Kidney (tissue), 13 donors: ENCODE measurements at regions not wholly inside any gene's neighbourhood (a gene's known extent, or its start where the extent isn't known, plus 50 kb on each side); places are given as distances from the start of the nearest gene placed in this dataset.

Experiments
- DNase-seq, 5 donors: peaks; one replicate each; pipeline ENCODE4 v3.0.0-alpha.2; 2013 to 2020
- FAIRE-seq: peaks from 2 replicates; lab custom pipeline; 2012; peaks lifted over from hg19 to GRCh38; lab: Jason Lieb, UNC
- H3K27ac ChIP-seq, 2 donors: one replicate each; pipeline ENCODE4 v1.7.0; 2013; ENCODE audit warnings: low read depth in 2 of 2, low read length in 2 of 2, inconsistent platforms in 1 of 2
- H3K27me3 ChIP-seq: one replicate; pipeline ENCODE4 v1.7.1; 2013; ENCODE audit warnings: low read length, inconsistent platforms; ENCODE audit not compliant: control insufficient read depth, insufficient read depth
- H3K36me3 ChIP-seq, 3 donors: one replicate each; pipeline versions ENCODE4 v1.7.0 to v1.7.1; 2013; ENCODE audit warnings: low read length in 3 of 3, control low read depth in 1 of 3, inconsistent platforms in 1 of 3; ENCODE audit not compliant: insufficient read depth in 3 of 3, control insufficient read depth in 2 of 3
- H3K4me1 ChIP-seq, 3 donors: one replicate each; pipeline versions ENCODE4 v1.7.0 to v1.7.1; 2013; ENCODE audit warnings: low read length in 3 of 3, inconsistent platforms in 1 of 3, low read depth in 1 of 3; ENCODE audit not compliant: control insufficient read depth in 2 of 3, insufficient read depth in 2 of 3
- H3K4me3 ChIP-seq, 3 donors: one replicate each; pipeline versions ENCODE4 v1.7.0 to v1.8.1; 2013; ENCODE audit warnings: low read length in 3 of 3, control low read depth in 1 of 3, inconsistent platforms in 1 of 3
- H3K9ac ChIP-seq, 3 donors: one replicate each; pipeline versions ENCODE4 v1.7.0 to v1.7.1; 2013; ENCODE audit warnings: low read length in 3 of 3, control low read depth in 1 of 3, inconsistent platforms in 1 of 3
- H3K9me3 ChIP-seq, 3 donors: one replicate each; pipeline versions ENCODE4 v1.7.0 to v1.7.1; 2013; ENCODE audit warnings: low read length in 3 of 3, control low read depth in 1 of 3, inconsistent platforms in 1 of 3; ENCODE audit not compliant: control insufficient read depth in 2 of 3, insufficient read depth in 1 of 3
- intact Hi-C: fragments of 100-400 bp; cut with DNase I; formaldehyde crosslinking; loops from one replicate; pipeline ENCODE4 v1.11.1; 2022
- TF ChIP-seq, protein P1 (sequence below): IDR thresholded peaks from 3 replicates; pipeline ENCODE4 v1.5.1; 2012; ENCODE audit warnings: mild to moderate bottlenecking, moderate library complexity, borderline replicate concordance; ENCODE audit not compliant: insufficient read depth; ENCODE audit errors: extremely low read depth
- donor health status: control.
- donor health status: control.
- donor health status: control.
- donor health status: control.
- donor health status: control.
- donor health status: DM: yes; HTN: yes; CAD: no.
- donor health status: Normal renal cell carcinoma (clear cell type).

- no peak for FAIRE-seq
- Histone ChIP-seq H3K27me3 (no peaks in the 10 kb centered on the region), H3K36me3 (no peaks in the 10 kb centered on the region), H3K4me1 (peaks cover 5 to 25% (median 13%) of the 10 kb centered on the region in 3 donors), H3K4me3 (peak overlapping the region in 2 of 3 donors; percentile 70 to 76), H3K27ac (peak overlapping the region in 1 of 2 donors; percentile 92), H3K9me3 (no peaks in the 10 kb centered on the region), H3K9ac (peak overlapping the region in 1 of 3 donors; percentile 87)
- intact Hi-C loops = no loop called here
- no peak for DNase-seq
- TF ChIP-seq, protein P1, sequence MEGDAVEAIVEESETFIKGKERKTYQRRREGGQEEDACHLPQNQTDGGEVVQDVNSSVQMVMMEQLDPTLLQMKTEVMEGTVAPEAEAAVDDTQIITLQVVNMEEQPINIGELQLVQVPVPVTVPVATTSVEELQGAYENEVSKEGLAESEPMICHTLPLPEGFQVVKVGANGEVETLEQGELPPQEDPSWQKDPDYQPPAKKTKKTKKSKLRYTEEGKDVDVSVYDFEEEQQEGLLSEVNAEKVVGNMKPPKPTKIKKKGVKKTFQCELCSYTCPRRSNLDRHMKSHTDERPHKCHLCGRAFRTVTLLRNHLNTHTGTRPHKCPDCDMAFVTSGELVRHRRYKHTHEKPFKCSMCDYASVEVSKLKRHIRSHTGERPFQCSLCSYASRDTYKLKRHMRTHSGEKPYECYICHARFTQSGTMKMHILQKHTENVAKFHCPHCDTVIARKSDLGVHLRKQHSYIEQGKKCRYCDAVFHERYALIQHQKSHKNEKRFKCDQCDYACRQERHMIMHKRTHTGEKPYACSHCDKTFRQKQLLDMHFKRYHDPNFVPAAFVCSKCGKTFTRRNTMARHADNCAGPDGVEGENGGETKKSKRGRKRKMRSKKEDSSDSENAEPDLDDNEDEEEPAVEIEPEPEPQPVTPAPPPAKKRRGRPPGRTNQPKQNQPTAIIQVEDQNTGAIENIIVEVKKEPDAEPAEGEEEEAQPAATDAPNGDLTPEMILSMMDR = no peak
These were observed 92.5 kb downstream of the CD83 start for GRCh38 chr6:14210077-14210476.

DNA sequence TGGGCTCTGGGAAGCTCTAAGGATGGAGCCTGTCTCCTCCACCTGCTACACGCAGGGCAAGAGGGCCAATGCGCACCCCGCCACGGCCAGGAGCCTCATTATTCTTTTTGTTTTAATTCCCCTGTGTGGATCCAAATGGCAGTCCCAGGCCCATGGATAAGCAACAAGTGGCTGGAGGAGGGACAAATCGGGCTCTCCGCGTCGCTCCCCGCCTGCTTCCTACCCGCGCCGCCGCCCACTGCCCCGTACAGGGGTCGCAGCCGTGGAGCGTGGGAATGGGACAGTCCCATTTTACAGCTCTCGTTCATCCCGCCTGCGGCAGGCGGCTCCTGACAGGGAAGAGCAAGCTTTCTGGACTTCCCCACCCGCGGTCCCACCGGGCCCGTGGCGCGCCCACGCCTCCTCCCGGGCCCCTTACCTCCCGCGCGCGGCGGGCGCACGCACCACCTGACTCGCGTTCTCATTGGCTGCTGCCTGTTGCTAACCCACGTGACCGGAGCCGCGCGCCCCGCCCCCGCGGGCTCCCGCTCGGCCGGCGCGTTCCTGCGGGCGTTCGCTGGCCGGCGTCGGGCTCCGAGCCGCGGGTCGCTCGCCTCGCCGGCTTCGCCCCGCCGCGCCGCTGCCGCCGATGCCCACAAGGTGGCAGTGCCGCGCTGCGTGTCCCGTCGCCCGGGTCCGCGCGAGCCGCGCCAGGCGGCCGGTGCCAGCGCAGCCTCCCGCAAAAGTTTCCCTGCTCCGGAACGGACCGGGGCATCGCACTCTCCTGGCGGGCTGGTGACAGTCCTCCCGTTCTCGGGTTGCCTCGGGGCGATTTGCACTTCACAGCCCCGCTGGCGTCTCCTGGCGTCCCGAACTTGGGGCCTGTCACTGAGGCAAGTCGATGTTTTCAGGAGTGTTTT lies 93.3 kb downstream of the CD83 start:
- TF ChIP-seq, protein P1 = peak; percentile 95
- Histone ChIP-seq H3K9me3 (no peaks in the 10 kb centered on the region), H3K4me1 (peaks cover 5 to 25% (median 13%) of the 10 kb centered on the region in 3 donors), H3K27ac (peak overlapping the region; percentile 91 to 92), H3K4me3 (peak overlapping the region; percentile 61 to 77 (median 75)), H3K27me3 (no peaks in the 10 kb centered on the region), H3K36me3 (no peaks in the 10 kb centered on the region), H3K9ac (peak overlapping the region; percentile 63 to 90 (median 87))
- intact Hi-C loops = no loop called here
- no peak for FAIRE-seq
- peak; percentile 95 to 98 (median 96) for DNase-seq

DNA sequence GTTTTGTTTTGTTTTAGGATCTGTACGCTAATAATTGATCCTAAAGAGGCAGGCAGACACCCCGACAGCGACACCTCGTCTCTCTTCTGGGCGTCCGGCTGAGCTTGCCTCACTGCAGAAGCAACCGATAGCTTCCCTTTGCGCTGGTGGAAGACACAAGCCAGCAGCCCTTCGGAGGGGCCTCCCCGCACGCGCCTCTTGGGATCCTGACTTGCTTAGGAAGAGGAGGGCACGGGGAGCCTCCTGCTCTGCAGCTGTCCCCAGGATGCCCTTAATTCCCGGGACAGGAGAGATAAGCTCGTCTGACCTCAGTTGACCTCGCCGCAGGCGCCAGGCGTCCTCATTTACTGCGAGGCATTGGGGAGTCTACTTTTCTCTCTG lies 94.0 kb downstream of the CD83 start:
- H3K4me1 ChIP-seq = peaks cover 3 to 25% (median 13%) of the 10 kb centered on the region in 3 donors
- H3K4me3 ChIP-seq = peak overlapping the region; percentile 58 to 77 (median 75)
- intact Hi-C loops = no loop called here
- peak overlapping the region; percentile 63 to 90 (median 74) for H3K9ac ChIP-seq
- peak overlapping the region; percentile 77 to 85 for H3K27ac ChIP-seq
- H3K9me3 ChIP-seq = no peaks in the 10 kb centered on the region
- DNase-seq (peak in 4 of 5 donors; percentile 73 to 83 (median 79)), FAIRE-seq (no peak)
- no peaks in the 10 kb centered on the region for H3K36me3 ChIP-seq
- H3K27me3 ChIP-seq = no peaks in the 10 kb centered on the region
- TF ChIP-seq, protein P1 = no peak
